ENCODE measurements at regions not wholly inside any gene's neighbourhood (a gene's known extent, or its start where the extent isn't known, plus 50 kb on each side); places are given as distances from the start of the nearest gene placed in this dataset.

- no peak overlapping the region for H3K4me2 ChIP-seq (ENCODE audit: insufficient read depth in 1 of 2, low read depth in 2 of 2, low read length in 2 of 2)
- H2BK120ac ChIP-seq (replicated peaks; ENCODE audit: low read depth, low read length) = no peak overlapping the region
- FAIRE-seq = no peak
- no peak overlapping the region for H3K9ac ChIP-seq (replicated peaks in 1 of 4; ENCODE audit: extremely low read depth in 1 of 4, low read depth in 3 of 4, low read length in 3 of 4)
- H4K5ac ChIP-seq (ENCODE audit: insufficient read length, low read depth, low read length) = no peak overlapping the region
- no peaks in the 10 kb centered on the region for H3K79me2 ChIP-seq (ENCODE audit: control insufficient read depth in 1 of 2, insufficient read depth in 2 of 2, low read length in 2 of 2)
- POLR2A ChIA-PET (ENCODE audit: partially characterized antibody) = no interaction called here
- no peak for TF ChIP-seq JUND (IDR thresholded peaks at IDR 0.05; ENCODE audit: low read length)
- TF ChIP-seq SP1 (IDR thresholded peaks at IDR 0.05; ENCODE audit: low read depth, low read length) = no peak
- no peak for TF ChIP-seq CHD2 (IDR thresholded peaks at IDR 0.05; ENCODE audit: low read length)
- TF ChIP-seq EGR1 (IDR thresholded peaks at IDR 0.05; ENCODE audit: borderline replicate concordance, low read depth, low read length) = no peak
- TF ChIP-seq ATF3 (IDR thresholded peaks at IDR 0.05; ENCODE audit: insufficient read depth, low read depth, low read length) = no peak
- TF ChIP-seq MAFK (IDR thresholded peaks at IDR 0.05; ENCODE audit: low read depth, low read length) = no peak
- no peak for TF ChIP-seq SIN3A (conservative IDR thresholded peaks at IDR 0.05 in 1 of 2, IDR thresholded peaks at IDR 0.05 in 1 of 2; ENCODE audit: low read depth in 1 of 2, low read length in 2 of 2)
- TF ChIP-seq BCL11A (IDR thresholded peaks at IDR 0.05; ENCODE audit: low read depth in 2 of 2, low read length in 2 of 2) = no peak
- no peaks in the 10 kb centered on the region for H4K20me1 ChIP-seq (replicated peaks in 1 of 2; ENCODE audit: control insufficient read depth in 1 of 2, insufficient read depth in 2 of 2, low read length in 2 of 2)
- no peak overlapping the region for H4K8ac ChIP-seq (ENCODE audit: extremely low read depth, insufficient read depth, low read length)
- no peak overlapping the region for H2AFZ ChIP-seq (ENCODE audit: low read length)
- H3K23ac ChIP-seq (ENCODE audit: insufficient read length) = no peak overlapping the region
- no peak overlapping the region for H4K91ac ChIP-seq (replicated peaks; ENCODE audit: insufficient read length, low read length)
- no peak overlapping the region for H2BK20ac ChIP-seq (ENCODE audit: low read length)
- no peak overlapping the region for H3K14ac ChIP-seq (ENCODE audit: insufficient read length)
- CTCF ChIA-PET (ENCODE audit: partially characterized antibody) = interaction anchor here (1.3 kb wide), 1 partner anchor 14 kb away, joined by 3 read pairs; no protein-coding TSS in a partner anchor
- H2BK12ac ChIP-seq (ENCODE audit: low read depth, low read length) = no peak overlapping the region
- no peak overlapping the region for H2AK5ac ChIP-seq (ENCODE audit: low read depth, low read length)
- H3K18ac ChIP-seq (ENCODE audit: extremely low read depth, low read length) = no peak overlapping the region
- H3K23me2 ChIP-seq (ENCODE audit: low read depth, low read length) = no peaks in the 10 kb centered on the region
- WGBS, 2 experiments (ENCODE audit: extremely low coverage in 1 of 2, insufficient coverage in 1 of 2, insufficient read length in 1 of 2, insufficient replicate concordance in 2 of 2, low coverage in 1 of 2, low lambda C conversion rate in 2 of 2, missing lambda C conversion rate in 1 of 2) = 90% methylated on average over 3 of the region's 3 CpGs; no CpG with 5 or more reads in 1 of the 2 experiments
- no peak overlapping the region for H2BK15ac ChIP-seq (ENCODE audit: low read length)
- H3K79me1 ChIP-seq (ENCODE audit: low read depth, low read length) = no peaks in the 10 kb centered on the region
- no peak overlapping the region for H3K56ac ChIP-seq (replicated peaks; ENCODE audit: insufficient read length, low read depth, low read length)
- no peak overlapping the region for H2BK5ac ChIP-seq (ENCODE audit: low read depth, low read length)
- no peak overlapping the region for H3K27ac ChIP-seq (ENCODE audit: low read depth, low read length)
- no peak for DNase-seq (ENCODE audit: low read depth in 1 of 2, low spot score in 2 of 2)
- no peaks in the 10 kb centered on the region for H3K27me3 ChIP-seq (replicated peaks in 1 of 4; ENCODE audit: control insufficient read depth in 3 of 4, extremely low read depth in 1 of 4, insufficient read depth in 3 of 4, low read length in 3 of 4)
- no peaks in the 10 kb centered on the region for H3K9me3 ChIP-seq (ENCODE audit: insufficient read depth in 2 of 2, low read depth in 1 of 2, low read length in 1 of 2)
- peaks cover 3 to 7% (median 5%) of the 10 kb centered on the region in 4 experiments; a peak in 5 of 7 replicates for H3K4me1 ChIP-seq (replicated peaks in 1 of 4; ENCODE audit: control insufficient read depth in 3 of 4, insufficient read depth in 4 of 4, low read length in 3 of 4)
- H3K36me3 ChIP-seq (ENCODE audit: control insufficient read depth in 2 of 4, insufficient read depth in 4 of 4, low read length in 3 of 4) = no peaks in the 10 kb centered on the region
- no peak overlapping the region for H3K4me3 ChIP-seq (ENCODE audit: extremely low read depth in 1 of 4, insufficient read depth in 2 of 4, low read depth in 3 of 4, low read length in 4 of 4)
- no peak overlapping the region for H3K4ac ChIP-seq (replicated peaks; ENCODE audit: insufficient read length, low read depth, low read length)
These were observed 162.5 kb downstream of the SNX10 start for GRCh38 chr7:26454180-26454579.
